ENCODE measurements at regions not wholly inside any gene's neighbourhood (a gene's known extent, or its start where the extent isn't known, plus 50 kb on each side); places are given as distances from the start of the nearest gene placed in this dataset.

GRCh38 chr6:156725712-156726111 lies 51.5 kb upstream of the ARID1B start:
- DNase-seq = no peak

GRCh38 chr6:156720691-156721685 lies 56.2 kb upstream of the ARID1B start:
- DNase-seq = peak; percentile 22

- DNase-seq = peak; percentile 49
Measured at GRCh38 chr6:156719720-156720563, 57.2 kb upstream of the ARID1B start.

- DNase-seq = no peak
Measured at GRCh38 chr6:156719395-156719719, 57.8 kb upstream of the ARID1B start.

- DNase-seq = no peak
Measured at GRCh38 chr6:156718647-156719394, 58.4 kb upstream of the ARID1B start.

- DNase-seq = no peak
Measured at GRCh38 chr6:156717542-156717941, 59.6 kb upstream of the ARID1B start.

- DNase-seq = no peak
Measured at GRCh38 chr6:156715839-156716238, 61.3 kb upstream of the ARID1B start.

- no peak for DNase-seq
Measured at GRCh38 chr6:156713548-156713947, 63.6 kb upstream of the ARID1B start.

GRCh38 chr6:156710479-156710878 lies 66.7 kb upstream of the ARID1B start:
- no peak for DNase-seq

GRCh38 chr6:156707818-156708217 lies 69.4 kb upstream of the ARID1B start:
- no peak for DNase-seq

- no peak for DNase-seq
Measured at GRCh38 chr6:156703719-156704118, 73.5 kb upstream of the ARID1B start.

- no peak for DNase-seq
Measured at GRCh38 chr6:156701966-156702365, 75.2 kb upstream of the ARID1B start.

- DNase-seq = no peak
Measured at GRCh38 chr6:156700440-156701057, 76.6 kb upstream of the ARID1B start.

GRCh38 chr6:156699935-156700334 lies 77.2 kb upstream of the ARID1B start:
- no peak for DNase-seq

- no peak for DNase-seq
Measured at GRCh38 chr6:156699017-156699421, 78.2 kb upstream of the ARID1B start.

GRCh38 chr6:156698239-156699016 lies 78.8 kb upstream of the ARID1B start:
- DNase-seq = no peak

- DNase-seq = no peak
Measured at GRCh38 chr6:156697225-156697830, 79.8 kb upstream of the ARID1B start.

GRCh38 chr6:156695742-156696141 lies 81.4 kb upstream of the ARID1B start:
- DNase-seq = no peak

- DNase-seq = no peak
Measured at GRCh38 chr6:156694679-156695078, 82.5 kb upstream of the ARID1B start.

- DNase-seq = no peak
Measured at GRCh38 chr6:156691018-156691417, 86.2 kb upstream of the ARID1B start.

GRCh38 chr6:156689656-156690055 lies 87.5 kb upstream of the ARID1B start:
- DNase-seq = no peak

Measured in skin of body (tissue), 1 donor.